Astrocyte (in vitro differentiated cells and primary cell): ENCODE measurements at regions not wholly inside any gene's neighbourhood (a gene's known extent, or its start where the extent isn't known, plus 50 kb on each side); places are given as distances from the start of the nearest gene placed in this dataset.

ENCODE experiments used
- DNase-seq: peaks from one replicate; pipeline ENCODE4 v3.0.0-alpha.2; 2010; ENCODE audit warnings: low read depth
- FAIRE-seq: peaks from 2 replicates; lab custom pipeline; 2011; peaks lifted over from hg19 to GRCh38; lab: Jason Lieb, UNC
- H2AFZ ChIP-seq: 2 replicates; pipeline ENCODE4 v1.6.0; 2012; ENCODE audit warnings: low read depth, low read length, inconsistent platforms
- H3K27ac ChIP-seq: 2 replicates; pipeline ENCODE4 v1.5.1; 2011; ENCODE audit warnings: low read depth, low read length, inconsistent platforms
- H3K27me3 ChIP-seq: 2 replicates; pipeline ENCODE4 v1.6.0; 2011; ENCODE audit warnings: low read length, inconsistent platforms; ENCODE audit not compliant: insufficient read depth
- H3K36me3 ChIP-seq: 2 replicates; pipeline ENCODE4 v1.5.1; 2011; ENCODE audit warnings: low read length, inconsistent platforms; ENCODE audit not compliant: insufficient read depth
- H3K4me1 ChIP-seq: 2 replicates; pipeline ENCODE4 v1.5.1; 2011; ENCODE audit warnings: low read length, inconsistent platforms; ENCODE audit not compliant: insufficient read depth
- H3K4me2 ChIP-seq: 2 replicates; pipeline ENCODE4 v1.6.0; 2012; ENCODE audit warnings: low read length, inconsistent platforms
- H3K4me3 ChIP-seq: 2 replicates; pipeline ENCODE4 v1.5.1; 2011; ENCODE audit warnings: low read depth, mild to moderate bottlenecking, low read length, inconsistent platforms; ENCODE audit not compliant: insufficient read depth
- H3K79me2 ChIP-seq: 2 replicates; pipeline ENCODE4 v1.6.0; 2012; ENCODE audit warnings: mild to moderate bottlenecking, low read length, inconsistent platforms; ENCODE audit not compliant: insufficient read depth
- H3K9ac ChIP-seq: 2 replicates; pipeline ENCODE4 v1.6.0; 2012; ENCODE audit warnings: mild to moderate bottlenecking, low read length, inconsistent platforms
- H3K9me3 ChIP-seq: 2 replicates; pipeline ENCODE4 v1.5.1; 2012; ENCODE audit warnings: low read depth, mild to moderate bottlenecking, low read length, inconsistent platforms; ENCODE audit not compliant: insufficient read depth
- H4K20me1 ChIP-seq: 2 replicates; pipeline ENCODE4 v1.6.0; 2012; ENCODE audit warnings: low read length, inconsistent platforms; ENCODE audit not compliant: insufficient read depth
- H3K27ac Mint-ChIP-seq: one replicate; pipeline ENCODE4 v1.8.0; 2021; ENCODE audit warnings: mild to moderate bottlenecking, mixed read lengths; ENCODE audit not compliant: unreplicated experiment
- H3K27me3 Mint-ChIP-seq: one replicate; pipeline ENCODE4 v1.8.0; 2021; ENCODE audit warnings: low read depth, mixed read lengths; ENCODE audit not compliant: unreplicated experiment
- H3K36me3 Mint-ChIP-seq: one replicate; pipeline ENCODE4 v1.8.0; 2021; ENCODE audit warnings: low read depth, mixed read lengths; ENCODE audit not compliant: unreplicated experiment
- H3K4me1 Mint-ChIP-seq: one replicate; pipeline ENCODE4 v1.8.0; 2021; ENCODE audit warnings: low read depth, mixed read lengths; ENCODE audit not compliant: unreplicated experiment
- H3K4me3 Mint-ChIP-seq: one replicate; pipeline ENCODE4 v1.8.0; 2021; ENCODE audit warnings: mild to moderate bottlenecking, moderate library complexity, mixed read lengths; ENCODE audit not compliant: unreplicated experiment
- H3K9me3 Mint-ChIP-seq: one replicate; pipeline ENCODE4 v1.8.0; 2021; ENCODE audit warnings: mild to moderate bottlenecking, mixed read lengths; ENCODE audit not compliant: unreplicated experiment
- EZH2 ChIP-seq: IDR thresholded peaks from 2 replicates; pipeline ENCODE4 v1.6.1; 2012; ENCODE audit warnings: mild to moderate bottlenecking, low read length, inconsistent platforms; ENCODE audit not compliant: insufficient read depth
- TF ChIP-seq, protein P1 (sequence below): IDR thresholded peaks from 2 replicates; pipeline ENCODE4 v1.5.1; 2011; ENCODE audit warnings: low read depth, mild to moderate bottlenecking, inconsistent platforms, low read length, moderate library complexity; ENCODE audit not compliant: insufficient read depth

DNA sequence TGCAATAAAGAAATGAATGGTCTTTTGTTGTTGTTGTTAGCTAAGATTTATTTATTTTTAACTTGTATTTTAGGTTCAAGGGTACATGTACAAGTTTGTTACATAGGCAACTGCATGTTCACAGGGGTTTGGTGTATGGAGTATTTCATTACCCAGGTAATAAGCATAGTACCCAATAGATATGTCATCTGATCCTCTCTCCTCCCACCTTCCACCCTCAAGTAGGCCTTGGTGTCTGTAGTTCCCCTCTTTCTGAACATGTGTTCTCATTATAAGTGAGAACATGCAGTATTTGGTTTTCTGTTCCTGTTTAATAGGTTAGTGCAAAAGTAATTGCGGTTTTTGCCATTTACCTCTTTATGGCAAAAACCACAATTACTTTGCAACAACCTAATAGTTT lies 554.1 kb downstream of the TBC1D4 start:
- H3K4me1 Mint-ChIP-seq = peaks cover 5% of the 10 kb centered on the region
- no peak for FAIRE-seq
- H3K27me3 Mint-ChIP-seq = no peaks in the 10 kb centered on the region
- Histone ChIP-seq H3K9me3 (peaks cover 2% of the 10 kb centered on the region), H3K27me3 (no peaks in the 10 kb centered on the region), H3K4me1 (no peaks in the 10 kb centered on the region), H2AFZ (no peak overlapping the region), H3K4me3 (no peak overlapping the region), H3K9ac (no peak overlapping the region), H3K27ac (no peak overlapping the region), H3K79me2 (no peaks in the 10 kb centered on the region), H4K20me1 (no peaks in the 10 kb centered on the region), H3K4me2 (no peak overlapping the region), H3K36me3 (no peaks in the 10 kb centered on the region)
- peaks cover 5% of the 10 kb centered on the region for H3K9me3 Mint-ChIP-seq
- H3K4me3 Mint-ChIP-seq = no peak overlapping the region
- no peaks in the 10 kb centered on the region for H3K36me3 Mint-ChIP-seq
- TF ChIP-seq EZH2 = no peak
- TF ChIP-seq, protein P1, sequence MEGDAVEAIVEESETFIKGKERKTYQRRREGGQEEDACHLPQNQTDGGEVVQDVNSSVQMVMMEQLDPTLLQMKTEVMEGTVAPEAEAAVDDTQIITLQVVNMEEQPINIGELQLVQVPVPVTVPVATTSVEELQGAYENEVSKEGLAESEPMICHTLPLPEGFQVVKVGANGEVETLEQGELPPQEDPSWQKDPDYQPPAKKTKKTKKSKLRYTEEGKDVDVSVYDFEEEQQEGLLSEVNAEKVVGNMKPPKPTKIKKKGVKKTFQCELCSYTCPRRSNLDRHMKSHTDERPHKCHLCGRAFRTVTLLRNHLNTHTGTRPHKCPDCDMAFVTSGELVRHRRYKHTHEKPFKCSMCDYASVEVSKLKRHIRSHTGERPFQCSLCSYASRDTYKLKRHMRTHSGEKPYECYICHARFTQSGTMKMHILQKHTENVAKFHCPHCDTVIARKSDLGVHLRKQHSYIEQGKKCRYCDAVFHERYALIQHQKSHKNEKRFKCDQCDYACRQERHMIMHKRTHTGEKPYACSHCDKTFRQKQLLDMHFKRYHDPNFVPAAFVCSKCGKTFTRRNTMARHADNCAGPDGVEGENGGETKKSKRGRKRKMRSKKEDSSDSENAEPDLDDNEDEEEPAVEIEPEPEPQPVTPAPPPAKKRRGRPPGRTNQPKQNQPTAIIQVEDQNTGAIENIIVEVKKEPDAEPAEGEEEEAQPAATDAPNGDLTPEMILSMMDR = no peak
- H3K27ac Mint-ChIP-seq = no peak overlapping the region
- DNase-seq = no peak

DNA sequence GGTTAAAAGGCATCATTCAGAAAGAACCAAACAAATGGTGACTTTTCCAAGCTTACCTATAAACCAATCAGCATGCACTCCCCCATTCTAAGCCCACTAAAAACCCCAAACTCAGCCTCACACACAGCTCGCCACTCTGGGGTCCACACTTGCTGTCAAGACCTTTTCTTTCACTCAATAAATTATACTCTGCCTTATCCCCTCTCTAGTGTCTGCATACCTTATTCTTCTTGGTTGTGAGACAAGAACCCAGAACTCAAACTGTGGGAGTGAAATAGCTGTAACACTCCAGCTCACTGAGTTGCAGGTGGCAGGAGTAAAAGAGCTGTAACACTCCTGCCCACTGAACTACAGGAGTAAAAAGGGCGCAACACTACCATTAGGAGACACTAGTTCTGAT lies 559.0 kb downstream of the TBC1D4 start:
- no peak overlapping the region for H3K4me2 ChIP-seq
- no peak overlapping the region for H3K27ac ChIP-seq
- no peaks in the 10 kb centered on the region for H3K79me2 ChIP-seq
- FAIRE-seq = no peak
- H3K9ac ChIP-seq = no peak overlapping the region
- Mint-ChIP-seq H3K9me3 (peaks cover 5% of the 10 kb centered on the region), H3K4me3 (no peak overlapping the region), H3K27ac (no peak overlapping the region), H3K4me1 (peaks cover 5% of the 10 kb centered on the region), H3K36me3 (no peaks in the 10 kb centered on the region), H3K27me3 (no peaks in the 10 kb centered on the region)
- H3K9me3 ChIP-seq = peaks cover 4% of the 10 kb centered on the region
- H2AFZ ChIP-seq = no peak overlapping the region
- no peaks in the 10 kb centered on the region for H3K36me3 ChIP-seq
- H4K20me1 ChIP-seq = no peaks in the 10 kb centered on the region
- no peaks in the 10 kb centered on the region for H3K4me1 ChIP-seq
- no peaks in the 10 kb centered on the region for H3K27me3 ChIP-seq
- no peak for TF ChIP-seq EZH2
- TF ChIP-seq, protein P1 = no peak
- DNase-seq = no peak
- no peak overlapping the region for H3K4me3 ChIP-seq

DNA sequence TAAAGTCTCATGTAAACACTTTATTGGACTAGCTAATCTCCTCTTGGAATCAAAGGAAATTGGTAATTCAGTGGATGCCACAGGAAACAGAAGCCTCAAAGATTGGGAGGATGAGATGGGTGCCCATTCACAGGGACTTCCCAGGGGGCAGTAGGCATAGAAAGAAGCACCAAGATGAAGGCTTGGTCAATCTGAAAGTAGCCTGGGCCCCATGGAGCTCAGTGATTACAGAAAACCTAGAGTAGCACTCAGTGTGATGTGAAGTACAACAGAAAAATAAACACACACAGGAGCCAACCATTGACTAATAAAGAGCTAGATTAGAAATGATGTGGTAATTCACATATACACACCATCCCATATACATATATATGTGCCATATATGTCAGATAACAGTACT lies 560.6 kb downstream of the TBC1D4 start:
- Histone ChIP-seq H3K4me3 (no peak overlapping the region), H3K27me3 (no peaks in the 10 kb centered on the region), H4K20me1 (no peaks in the 10 kb centered on the region), H3K9ac (no peak overlapping the region), H3K36me3 (no peaks in the 10 kb centered on the region), H3K4me2 (no peak overlapping the region), H2AFZ (no peak overlapping the region), H3K79me2 (no peaks in the 10 kb centered on the region), H3K27ac (no peak overlapping the region), H3K4me1 (no peaks in the 10 kb centered on the region), H3K9me3 (peaks cover 4% of the 10 kb centered on the region)
- Mint-ChIP-seq H3K4me1 (peaks cover 5% of the 10 kb centered on the region), H3K27ac (no peak overlapping the region), H3K27me3 (no peaks in the 10 kb centered on the region), H3K9me3 (peaks cover 2% of the 10 kb centered on the region), H3K4me3 (no peak overlapping the region), H3K36me3 (no peaks in the 10 kb centered on the region)
- no peak for DNase-seq
- no peak for FAIRE-seq
- TF ChIP-seq, protein P1 = no peak
- no peak for TF ChIP-seq EZH2
